MV-4-11 (cell line): ENCODE measurements at regions not wholly inside any gene's neighbourhood (a gene's known extent, or its start where the extent isn't known, plus 50 kb on each side); places are given as distances from the start of the nearest gene placed in this dataset.
A peak's percentile ranks its signal among the peaks of the same experiment; 100 is the strongest.
"Not testable (repeated sequence)": the region's sequence is repeated elsewhere in the genome, so short reads cannot be mapped to it uniquely, and the experiment has no call there.

ENCODE experiments used
- DNase-seq: peaks from one replicate; lab custom pipeline; 2025; lab: John Stamatoyannopoulos, UW

GRCh38 chr5:82603033-82603987 lies 325.2 kb upstream of the RPS23 start:
- no peak for DNase-seq

GRCh38 chr5:82601861-82602260 lies 323.7 kb upstream of the RPS23 start:
- no peak for DNase-seq

- no peak for DNase-seq
Measured at GRCh38 chr5:82601077-82601476, 322.9 kb upstream of the RPS23 start.

- no peak for DNase-seq
Measured at GRCh38 chr5:82599692-82600091, 321.5 kb upstream of the RPS23 start.

GRCh38 chr5:82599030-82599429 lies 320.9 kb upstream of the RPS23 start:
- DNase-seq, result no peak

- DNase-seq, result no peak
Measured at GRCh38 chr5:82597437-82597836, 319.3 kb upstream of the RPS23 start.

- no peak for DNase-seq
Measured at GRCh38 chr5:82596451-82596850, 318.3 kb upstream of the RPS23 start.

- DNase-seq, result no peak
Measured at GRCh38 chr5:82595113-82595512, 317.0 kb upstream of the RPS23 start.

- no peak for DNase-seq
Measured at GRCh38 chr5:82594097-82594496, 315.9 kb upstream of the RPS23 start.

GRCh38 chr5:82593481-82593880 lies 315.3 kb upstream of the RPS23 start:
- no peak for DNase-seq

GRCh38 chr5:82591021-82591515 lies 312.9 kb upstream of the RPS23 start:
- no peak for DNase-seq

- DNase-seq, result no peak
Measured at GRCh38 chr5:82590112-82590511, 312.0 kb upstream of the RPS23 start.

- no peak for DNase-seq
Measured at GRCh38 chr5:82586661-82587310, 308.6 kb upstream of the RPS23 start.

GRCh38 chr5:82586181-82586580 lies 308.0 kb upstream of the RPS23 start:
- DNase-seq, result no peak

- no peak for DNase-seq
Measured at GRCh38 chr5:82584631-82585030, 306.5 kb upstream of the RPS23 start.

- DNase-seq, result not testable (repeated sequence)
Measured at GRCh38 chr5:82583331-82583730, 305.2 kb upstream of the RPS23 start.

- DNase-seq, result peak; percentile 20
Measured at GRCh38 chr5:82564963-82565362, 286.8 kb upstream of the RPS23 start.

- no peak for DNase-seq
Measured at GRCh38 chr5:82563745-82564144, 285.6 kb upstream of the RPS23 start.

- DNase-seq, result no peak
Measured at GRCh38 chr5:82562696-82563240, 284.6 kb upstream of the RPS23 start.

GRCh38 chr5:82561797-82562196 lies 283.6 kb upstream of the RPS23 start:
- no peak for DNase-seq

GRCh38 chr5:82560969-82561368 lies 282.8 kb upstream of the RPS23 start:
- no peak for DNase-seq

- DNase-seq, result no peak
Measured at GRCh38 chr5:82560561-82560960, 282.4 kb upstream of the RPS23 start.

GRCh38 chr5:82551840-82552385 lies 273.8 kb upstream of the RPS23 start:
- no peak for DNase-seq
